PC-9 (cell line): ENCODE measurements at regions not wholly inside any gene's neighbourhood (a gene's known extent, or its start where the extent isn't known, plus 50 kb on each side); places are given as distances from the start of the nearest gene placed in this dataset.

Experiments used
- CTCF ChIP-seq: fragments of 200-600 bp; sonication (generic); conservative IDR thresholded peaks from 2 replicates; pipeline ENCODE4 v1.6.1; 2017; ENCODE audit warnings: mixed run types, antibody characterized with exemption, mild to moderate bottlenecking, moderate library complexity
- EZH2 ChIP-seq: fragments of 200-600 bp; sonication (generic); IDR thresholded peaks from 2 replicates; pipeline ENCODE4 v1.8.0; 2017; ENCODE audit warnings: antibody characterized with exemption, low read depth

GRCh38 chr1:29633771-29634170 is 397.4 kb downstream of the PTPRU start:
- TF ChIP-seq CTCF (no peak), EZH2 (no peak)
